ENCODE measurements at regions not wholly inside any gene's neighbourhood (a gene's known extent, or its start where the extent isn't known, plus 50 kb on each side); places are given as distances from the start of the nearest gene placed in this dataset.

DNA sequence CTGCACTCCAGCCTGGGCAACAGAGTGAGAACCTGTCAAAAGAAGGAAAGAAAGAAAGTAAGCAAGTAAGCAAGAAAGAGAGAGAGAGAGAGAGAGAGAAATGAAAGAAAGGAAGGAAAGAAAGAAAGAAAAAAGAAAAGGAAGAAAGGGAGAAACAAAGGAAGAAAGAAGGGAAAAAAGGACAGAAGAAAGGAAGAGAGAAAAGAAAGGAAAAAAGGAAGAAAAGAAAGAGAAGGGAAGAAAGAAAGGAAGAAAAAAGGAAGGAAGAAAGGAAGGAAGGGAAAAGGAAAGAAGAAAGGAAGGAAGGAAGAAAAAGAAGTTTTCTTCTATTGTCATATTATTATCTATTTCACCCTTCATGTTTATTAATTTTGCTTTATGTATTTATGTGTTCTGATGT, 251.1 kb upstream of the CD180 start:
- DNase-seq (no peak), ATAC-seq (ENCODE audit: low read depth) (no peak)
- Mint-ChIP-seq H3K36me3 (ENCODE audit: low read depth) (no peaks in the 10 kb centered on the region), H3K9me3 (no peaks in the 10 kb centered on the region), H3K27me3 (peaks cover 5% of the 10 kb centered on the region), H3K27ac (no peak overlapping the region), H3K4me3 (no peak overlapping the region), H3K4me1 (no peaks in the 10 kb centered on the region)
- intact Hi-C loops (cut with micrococcal nuclease): no loop called here
- ChIA-PET CTCF (no interaction called here), POLR2A (no interaction called here)
- TF ChIP-seq, protein P1, sequence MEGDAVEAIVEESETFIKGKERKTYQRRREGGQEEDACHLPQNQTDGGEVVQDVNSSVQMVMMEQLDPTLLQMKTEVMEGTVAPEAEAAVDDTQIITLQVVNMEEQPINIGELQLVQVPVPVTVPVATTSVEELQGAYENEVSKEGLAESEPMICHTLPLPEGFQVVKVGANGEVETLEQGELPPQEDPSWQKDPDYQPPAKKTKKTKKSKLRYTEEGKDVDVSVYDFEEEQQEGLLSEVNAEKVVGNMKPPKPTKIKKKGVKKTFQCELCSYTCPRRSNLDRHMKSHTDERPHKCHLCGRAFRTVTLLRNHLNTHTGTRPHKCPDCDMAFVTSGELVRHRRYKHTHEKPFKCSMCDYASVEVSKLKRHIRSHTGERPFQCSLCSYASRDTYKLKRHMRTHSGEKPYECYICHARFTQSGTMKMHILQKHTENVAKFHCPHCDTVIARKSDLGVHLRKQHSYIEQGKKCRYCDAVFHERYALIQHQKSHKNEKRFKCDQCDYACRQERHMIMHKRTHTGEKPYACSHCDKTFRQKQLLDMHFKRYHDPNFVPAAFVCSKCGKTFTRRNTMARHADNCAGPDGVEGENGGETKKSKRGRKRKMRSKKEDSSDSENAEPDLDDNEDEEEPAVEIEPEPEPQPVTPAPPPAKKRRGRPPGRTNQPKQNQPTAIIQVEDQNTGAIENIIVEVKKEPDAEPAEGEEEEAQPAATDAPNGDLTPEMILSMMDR (IDR thresholded peaks at IDR 0.05): no peak

DNA sequence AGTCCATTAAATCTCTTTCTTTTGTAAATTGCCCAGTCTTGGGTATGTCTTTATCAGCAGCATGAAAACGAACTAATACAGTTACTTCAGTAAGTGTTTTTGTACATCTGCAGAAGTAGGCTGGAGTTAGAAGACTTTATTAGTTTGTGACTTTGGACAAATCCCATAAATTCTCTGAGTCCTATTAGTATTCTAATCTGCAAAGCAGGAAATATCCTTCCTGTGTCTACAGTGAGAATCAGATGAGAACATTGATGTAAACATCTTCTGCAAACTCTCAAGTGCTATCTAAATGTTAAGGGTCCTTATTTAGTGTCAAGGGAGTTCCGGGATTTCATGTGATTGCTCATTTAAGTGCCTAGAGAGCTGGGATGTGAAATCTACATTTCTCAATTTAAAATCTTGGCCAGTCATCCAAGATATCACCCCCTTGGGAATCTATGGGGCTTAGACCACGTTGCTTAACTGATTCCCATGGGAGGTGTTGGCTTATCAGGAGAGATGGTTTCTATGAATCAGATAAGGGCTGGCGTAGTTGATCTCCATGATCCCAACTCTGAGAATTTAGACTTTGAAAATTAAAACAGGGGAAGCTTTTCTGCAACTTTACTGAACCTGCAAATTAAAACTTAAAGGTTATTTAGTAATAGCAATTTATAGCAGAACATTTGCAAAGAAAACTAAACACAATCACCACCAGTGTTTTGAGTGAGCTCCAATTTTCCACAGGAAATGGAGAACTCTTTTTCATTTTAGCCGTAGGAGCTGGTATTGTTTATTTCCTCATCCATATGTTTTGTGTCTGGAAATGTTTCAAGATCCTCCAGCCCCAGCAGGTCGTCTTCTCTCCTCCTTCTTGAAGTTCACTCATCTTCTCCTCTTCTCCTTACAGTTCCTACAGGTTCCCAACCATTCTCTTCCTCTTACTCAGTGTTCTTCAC, 241.6 kb upstream of the CD180 start:
- ChIA-PET CTCF (no interaction called here), POLR2A (no interaction called here)
- Mint-ChIP-seq H3K27ac (no peak overlapping the region), H3K36me3 (ENCODE audit: low read depth) (no peaks in the 10 kb centered on the region), H3K9me3 (no peaks in the 10 kb centered on the region), H3K4me3 (no peak overlapping the region), H3K4me1 (no peaks in the 10 kb centered on the region), H3K27me3 (no peaks in the 10 kb centered on the region)
- intact Hi-C loops (cut with micrococcal nuclease): no loop called here
- ATAC-seq (ENCODE audit: low read depth) (no peak), DNase-seq (no peak)
- TF ChIP-seq, protein P1 (IDR thresholded peaks at IDR 0.05): no peak

DNA sequence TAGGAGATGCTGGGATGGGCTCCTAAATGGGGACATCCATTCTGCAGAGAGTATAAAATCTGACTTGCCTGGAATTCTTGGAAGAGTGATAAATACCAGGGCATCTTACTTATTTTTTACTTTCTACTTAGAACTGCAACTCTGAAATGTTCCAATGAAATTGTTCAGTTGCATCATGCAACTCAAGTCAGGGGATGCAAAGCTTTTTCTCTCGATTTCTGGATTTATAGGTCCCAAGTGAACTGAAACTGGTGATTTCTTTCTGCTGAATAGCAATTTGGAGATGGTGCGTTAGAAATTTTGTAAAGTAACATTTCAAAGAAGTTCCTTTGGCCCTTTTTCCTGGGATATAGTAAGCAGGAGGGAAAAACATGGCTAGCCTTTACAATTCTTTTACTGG, 238.4 kb upstream of the CD180 start:
- intact Hi-C loops (cut with micrococcal nuclease): no loop called here
- ChIA-PET CTCF (no interaction called here), POLR2A (no interaction called here)
- no peak for ATAC-seq (ENCODE audit: low read depth)
- no peaks in the 10 kb centered on the region for H3K27me3 Mint-ChIP-seq
- no peaks in the 10 kb centered on the region for H3K36me3 Mint-ChIP-seq (ENCODE audit: low read depth)
- H3K27ac Mint-ChIP-seq: no peak overlapping the region
- TF ChIP-seq, protein P1 (IDR thresholded peaks at IDR 0.05): no peak
- H3K4me1 Mint-ChIP-seq: no peaks in the 10 kb centered on the region
- no peak for DNase-seq
- no peaks in the 10 kb centered on the region for H3K9me3 Mint-ChIP-seq
- no peak overlapping the region for H3K4me3 Mint-ChIP-seq

DNA sequence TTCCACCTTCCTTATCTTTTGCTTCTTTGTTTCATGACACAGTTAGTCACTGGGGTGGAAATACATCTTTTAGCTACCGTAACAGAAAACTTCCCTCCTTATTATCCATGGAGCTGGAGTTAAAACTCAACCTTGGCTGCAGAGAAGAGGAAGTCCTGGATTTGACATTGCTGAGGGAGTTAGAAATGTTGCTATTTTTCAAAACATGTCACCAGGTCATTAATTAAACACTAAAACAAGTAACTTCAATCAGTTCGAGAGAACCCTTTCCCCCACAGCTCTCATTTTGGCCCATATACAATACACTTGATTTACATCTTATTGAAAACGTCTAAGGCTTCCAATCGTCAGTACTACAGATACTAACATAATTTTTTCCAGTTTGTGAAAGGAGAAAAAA, 237.9 kb upstream of the CD180 start:
- intact Hi-C loops (cut with micrococcal nuclease): no loop called here
- ATAC-seq (ENCODE audit: low read depth): no peak
- CTCF ChIA-PET: no interaction called here

DNA sequence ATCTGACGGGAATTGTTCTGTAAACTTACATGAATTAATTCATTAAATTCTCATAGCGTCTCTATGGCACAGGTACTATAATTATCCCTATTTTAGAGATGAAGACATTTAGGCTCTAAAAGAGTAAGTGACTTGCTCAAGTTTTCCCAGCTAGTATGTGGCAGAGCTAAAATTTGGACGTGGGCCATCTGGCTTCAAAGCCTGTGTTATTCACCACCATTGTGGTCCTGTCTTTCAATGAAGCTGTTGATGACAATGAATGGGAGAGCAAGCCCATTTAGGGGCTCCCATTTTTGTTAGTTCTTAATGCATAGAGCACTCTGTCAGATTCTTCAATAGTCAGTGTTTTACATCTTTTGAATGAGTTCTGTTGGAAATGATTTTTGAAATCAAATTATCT, 236.0 kb upstream of the CD180 start:
- CTCF ChIA-PET: no interaction called here

More for the DNA sequence above, 237.9 kb upstream of the CD180 start:
- TF ChIP-seq, protein P1 (IDR thresholded peaks at IDR 0.05): no peak
- H3K9me3 Mint-ChIP-seq: no peaks in the 10 kb centered on the region
- H3K27me3 Mint-ChIP-seq: no peaks in the 10 kb centered on the region
- H3K27ac Mint-ChIP-seq: no peak overlapping the region
- H3K4me1 Mint-ChIP-seq: no peaks in the 10 kb centered on the region
- no peak overlapping the region for H3K4me3 Mint-ChIP-seq
- POLR2A ChIA-PET: no interaction called here
- DNase-seq: no peak
- H3K36me3 Mint-ChIP-seq (ENCODE audit: low read depth): no peaks in the 10 kb centered on the region

More for the DNA sequence above, 236.0 kb upstream of the CD180 start:
- intact Hi-C loops (cut with micrococcal nuclease): no loop called here
- no peaks in the 10 kb centered on the region for H3K9me3 Mint-ChIP-seq
- no peak overlapping the region for H3K4me3 Mint-ChIP-seq
- ATAC-seq (ENCODE audit: low read depth) (no peak), DNase-seq (no peak)
- H3K36me3 Mint-ChIP-seq (ENCODE audit: low read depth): no peaks in the 10 kb centered on the region
- POLR2A ChIA-PET: no interaction called here
- no peaks in the 10 kb centered on the region for H3K27me3 Mint-ChIP-seq
- TF ChIP-seq, protein P1 (IDR thresholded peaks at IDR 0.05): no peak
- no peaks in the 10 kb centered on the region for H3K4me1 Mint-ChIP-seq
- H3K27ac Mint-ChIP-seq: no peak overlapping the region

All from activated B cell treated with CpG ODN at 0.5 μM for 24 hours (primary cell).